Glutamatergic neuron (in vitro differentiated cells): ENCODE measurements at regions not wholly inside any gene's neighbourhood (a gene's known extent, or its start where the extent isn't known, plus 50 kb on each side); places are given as distances from the start of the nearest gene placed in this dataset.

ENCODE experiments used
- DNase-seq: peaks from one replicate; pipeline ENCODE4 v3.0.0; 2022
- H3K27ac Mint-ChIP-seq: one replicate; pipeline ENCODE4 v1.8.0; 2020; ENCODE audit warnings: mild to moderate bottlenecking, mixed read lengths, inconsistent platforms; ENCODE audit not compliant: unreplicated experiment
- H3K27me3 Mint-ChIP-seq: one replicate; pipeline ENCODE4 v1.8.0; 2020; ENCODE audit warnings: mild to moderate bottlenecking, moderate library complexity, mixed read lengths, inconsistent platforms; ENCODE audit not compliant: unreplicated experiment
- H3K36me3 Mint-ChIP-seq: one replicate; pipeline ENCODE4 v1.8.0; 2020; ENCODE audit warnings: mild to moderate bottlenecking, mixed read lengths, inconsistent platforms; ENCODE audit not compliant: unreplicated experiment
- H3K4me1 Mint-ChIP-seq: one replicate; pipeline ENCODE4 v1.8.0; 2020; ENCODE audit warnings: mild to moderate bottlenecking, low read depth, mixed read lengths, inconsistent platforms; ENCODE audit not compliant: unreplicated experiment
- H3K4me3 Mint-ChIP-seq: one replicate; pipeline ENCODE4 v1.8.0; 2020; ENCODE audit warnings: mild to moderate bottlenecking, mixed read lengths, inconsistent platforms; ENCODE audit not compliant: unreplicated experiment
- H3K9me3 Mint-ChIP-seq: one replicate; pipeline ENCODE4 v1.8.0; 2020; ENCODE audit warnings: mild to moderate bottlenecking, moderate library complexity, mixed read lengths, inconsistent platforms; ENCODE audit not compliant: unreplicated experiment
- TF ChIP-seq, protein P1 (sequence below): fragments of 200-600 bp; sonication (generic); IDR thresholded peaks from one replicate; pipeline ENCODE4 v1.5.0; 2021; ENCODE audit not compliant: partially characterized antibody, unreplicated experiment

DNA sequence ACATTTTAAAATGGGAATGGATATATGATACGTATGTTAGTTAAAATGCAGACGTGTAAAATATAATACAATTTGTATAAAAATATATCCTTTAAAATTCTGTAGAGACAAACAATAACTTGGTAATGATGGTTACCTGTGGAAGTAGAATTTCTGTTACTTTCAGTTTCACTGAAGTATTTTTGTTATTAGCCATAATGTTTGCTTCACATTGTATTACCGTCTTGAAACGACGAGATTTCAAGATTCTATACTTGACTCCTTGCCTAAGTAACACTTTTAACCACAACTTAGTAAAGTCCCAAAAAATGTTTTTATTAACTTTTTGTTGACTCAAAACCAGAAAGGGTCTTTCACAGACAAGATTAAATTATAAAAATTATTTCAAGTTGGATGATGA lies 488.3 kb upstream of the VRK2 start:
- H3K27me3 Mint-ChIP-seq, result no peaks in the 10 kb centered on the region
- peaks cover 6% of the 10 kb centered on the region for H3K36me3 Mint-ChIP-seq
- DNase-seq, result no peak
- H3K9me3 Mint-ChIP-seq, result no peaks in the 10 kb centered on the region
- H3K4me1 Mint-ChIP-seq, result no peaks in the 10 kb centered on the region
- H3K27ac Mint-ChIP-seq, result no peak overlapping the region
- H3K4me3 Mint-ChIP-seq, result no peak overlapping the region
- TF ChIP-seq, protein P1, sequence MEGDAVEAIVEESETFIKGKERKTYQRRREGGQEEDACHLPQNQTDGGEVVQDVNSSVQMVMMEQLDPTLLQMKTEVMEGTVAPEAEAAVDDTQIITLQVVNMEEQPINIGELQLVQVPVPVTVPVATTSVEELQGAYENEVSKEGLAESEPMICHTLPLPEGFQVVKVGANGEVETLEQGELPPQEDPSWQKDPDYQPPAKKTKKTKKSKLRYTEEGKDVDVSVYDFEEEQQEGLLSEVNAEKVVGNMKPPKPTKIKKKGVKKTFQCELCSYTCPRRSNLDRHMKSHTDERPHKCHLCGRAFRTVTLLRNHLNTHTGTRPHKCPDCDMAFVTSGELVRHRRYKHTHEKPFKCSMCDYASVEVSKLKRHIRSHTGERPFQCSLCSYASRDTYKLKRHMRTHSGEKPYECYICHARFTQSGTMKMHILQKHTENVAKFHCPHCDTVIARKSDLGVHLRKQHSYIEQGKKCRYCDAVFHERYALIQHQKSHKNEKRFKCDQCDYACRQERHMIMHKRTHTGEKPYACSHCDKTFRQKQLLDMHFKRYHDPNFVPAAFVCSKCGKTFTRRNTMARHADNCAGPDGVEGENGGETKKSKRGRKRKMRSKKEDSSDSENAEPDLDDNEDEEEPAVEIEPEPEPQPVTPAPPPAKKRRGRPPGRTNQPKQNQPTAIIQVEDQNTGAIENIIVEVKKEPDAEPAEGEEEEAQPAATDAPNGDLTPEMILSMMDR, result no peak

DNA sequence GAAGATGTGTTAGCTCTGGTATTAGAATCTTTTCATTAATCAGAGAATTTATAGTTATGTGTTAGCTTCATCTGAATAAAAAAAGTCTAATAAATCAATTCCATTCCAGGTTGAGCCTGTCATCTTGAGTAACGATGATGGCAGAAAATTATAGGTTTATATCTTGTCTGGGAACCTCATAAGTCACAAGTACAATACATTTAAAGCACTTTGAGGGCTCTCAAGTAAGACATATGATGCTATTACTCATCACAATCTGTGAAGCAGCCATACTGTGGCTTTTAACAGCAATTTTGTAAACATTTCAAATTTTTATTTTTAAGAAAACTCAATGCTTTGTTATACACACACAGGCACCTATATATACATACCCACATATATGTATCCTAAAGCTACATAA lies 484.1 kb upstream of the VRK2 start:
- TF ChIP-seq, protein P1, result no peak
- H3K27me3 Mint-ChIP-seq, result no peaks in the 10 kb centered on the region
- H3K9me3 Mint-ChIP-seq, result no peaks in the 10 kb centered on the region
- no peak for DNase-seq
- no peaks in the 10 kb centered on the region for H3K4me1 Mint-ChIP-seq
- H3K4me3 Mint-ChIP-seq, result no peak overlapping the region
- no peak overlapping the region for H3K27ac Mint-ChIP-seq
- no peaks in the 10 kb centered on the region for H3K36me3 Mint-ChIP-seq

DNA sequence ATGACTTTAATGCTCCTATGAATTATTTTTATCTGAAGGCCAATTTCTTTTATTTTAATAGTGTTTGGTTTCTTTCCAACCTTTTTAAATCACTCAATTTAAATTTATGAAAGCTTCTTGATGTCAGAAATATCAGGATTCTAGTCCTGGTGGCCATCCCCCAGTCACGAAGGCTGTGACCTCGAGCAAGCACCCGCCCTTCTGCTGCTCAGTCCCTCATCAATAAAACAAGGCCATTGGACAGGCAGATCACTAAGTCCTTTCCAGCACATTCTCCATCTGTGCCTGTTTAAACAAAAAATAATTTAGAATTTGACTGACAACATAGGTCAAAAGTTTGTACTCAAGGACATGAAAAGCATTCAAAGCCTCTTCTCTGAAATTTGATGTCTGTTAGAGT lies 483.6 kb upstream of the VRK2 start:
- DNase-seq, result peak; percentile 18
- Mint-ChIP-seq H3K9me3 (no peaks in the 10 kb centered on the region), H3K36me3 (no peaks in the 10 kb centered on the region), H3K4me1 (no peaks in the 10 kb centered on the region), H3K4me3 (no peak overlapping the region), H3K27ac (no peak overlapping the region), H3K27me3 (no peaks in the 10 kb centered on the region)
- TF ChIP-seq, protein P1, result no peak

DNA sequence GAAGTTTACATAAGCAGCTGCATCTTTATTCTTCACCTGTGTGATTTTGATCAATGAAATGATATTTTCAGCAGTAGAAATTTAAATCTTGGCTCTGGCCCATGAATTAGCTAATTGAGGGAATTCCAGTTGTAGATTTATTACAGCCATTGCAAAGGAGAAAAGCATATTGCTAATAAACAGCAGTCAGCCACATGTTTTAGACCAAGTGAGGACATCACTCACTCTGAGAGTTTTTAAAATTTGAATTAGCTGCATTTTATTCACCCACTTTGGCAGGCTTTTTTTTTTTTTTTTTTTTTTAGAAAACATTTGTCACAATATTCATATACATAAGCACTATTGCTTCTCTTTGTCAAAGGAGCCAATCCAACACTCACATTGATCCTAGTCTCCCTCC lies 479.4 kb upstream of the VRK2 start:
- Mint-ChIP-seq H3K27ac (no peak overlapping the region), H3K9me3 (no peaks in the 10 kb centered on the region), H3K4me1 (peaks cover 5% of the 10 kb centered on the region), H3K4me3 (no peak overlapping the region), H3K27me3 (no peaks in the 10 kb centered on the region), H3K36me3 (no peaks in the 10 kb centered on the region)
- TF ChIP-seq, protein P1, result no peak
- DNase-seq, result no peak

DNA sequence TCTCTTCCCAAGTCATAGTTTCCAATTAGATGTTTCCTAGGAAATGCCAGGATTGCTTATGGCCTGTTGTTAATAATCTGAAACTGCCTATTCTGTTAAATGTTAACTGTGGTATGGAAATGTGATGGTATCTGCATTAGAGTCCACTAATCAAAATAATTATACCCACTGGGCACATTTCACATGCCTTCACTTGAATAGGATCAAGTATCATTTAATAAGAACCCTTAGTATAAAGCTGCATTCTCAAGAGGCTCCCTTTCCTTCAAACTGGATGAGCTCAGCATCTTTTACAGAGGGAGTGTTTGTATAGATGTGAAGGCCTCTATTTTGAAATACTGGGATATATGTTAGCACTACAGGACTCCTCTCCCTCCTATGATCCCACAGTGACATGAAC lies 477.2 kb upstream of the VRK2 start:
- no peaks in the 10 kb centered on the region for H3K27me3 Mint-ChIP-seq
- TF ChIP-seq, protein P1, result no peak
- H3K4me1 Mint-ChIP-seq, result peaks cover 5% of the 10 kb centered on the region
- no peaks in the 10 kb centered on the region for H3K9me3 Mint-ChIP-seq
- no peak for DNase-seq
- H3K27ac Mint-ChIP-seq, result no peak overlapping the region
- no peak overlapping the region for H3K4me3 Mint-ChIP-seq
- H3K36me3 Mint-ChIP-seq, result no peaks in the 10 kb centered on the region
